GM23338 (cell line): ENCODE measurements at regions not wholly inside any gene's neighbourhood (a gene's known extent, or its start where the extent isn't known, plus 50 kb on each side); places are given as distances from the start of the nearest gene placed in this dataset.

ENCODE experiments used
- CTCF ChIP-seq, 2 experiments: fragments of 200-600 bp in 1 of 2; sonication (generic) in 1 of 2; conservative IDR thresholded peaks; 2 replicates each; pipeline versions ENCODE4 v1.5.1 to v1.6.1; 2016 to 2017; ENCODE audit warnings: antibody characterized with exemption in 2 of 2, low read depth in 2 of 2, mild to moderate bottlenecking in 2 of 2, moderate library complexity in 1 of 2
- STAT1 ChIP-seq: IDR thresholded peaks from one replicate; pipeline ENCODE4 v1.6.1; 2016; ENCODE audit warnings: antibody characterized with exemption; ENCODE audit not compliant: unreplicated experiment

- no peak for TF ChIP-seq CTCF (conservative IDR thresholded peaks at IDR 0.05; ENCODE audit: low read depth in 2 of 2)
- no peak for TF ChIP-seq STAT1
Observed at GRCh38 chr4:140227286-140227685, 73.3 kb upstream of the MAML3 start.
